Stimulated activated naive CD8-positive, alpha-beta T cell treated with anti-CD3 and anti-CD28 coated beads, Interleukin-15, Interleukin-2, amounts not matched to agents 100 ng/mL and 50 ng/mL, for 24 hours (primary cell): ENCODE measurements at regions not wholly inside any gene's neighbourhood (a gene's known extent, or its start where the extent isn't known, plus 50 kb on each side); places are given as distances from the start of the nearest gene placed in this dataset.

Experiments used
- H3K27ac Mint-ChIP-seq: one replicate; pipeline ENCODE4 v1.8.0; 2021; ENCODE audit warnings: mild to moderate bottlenecking, mixed read lengths
- H3K27me3 Mint-ChIP-seq: one replicate; pipeline ENCODE4 v1.8.0; 2021; ENCODE audit warnings: mixed read lengths
- H3K36me3 Mint-ChIP-seq: one replicate; pipeline ENCODE4 v1.8.0; 2021; ENCODE audit warnings: low read depth, mixed read lengths
- H3K4me1 Mint-ChIP-seq: one replicate; pipeline ENCODE4 v1.8.0; 2021; ENCODE audit warnings: low read depth, mixed read lengths
- H3K4me3 Mint-ChIP-seq: one replicate; pipeline ENCODE4 v1.8.0; 2021; ENCODE audit warnings: mild to moderate bottlenecking, mixed read lengths
- H3K9me3 Mint-ChIP-seq: one replicate; pipeline ENCODE4 v1.8.0; 2021; ENCODE audit warnings: mixed read lengths

- Mint-ChIP-seq H3K36me3 (no peaks in the 10 kb centered on the region), H3K4me3 (no peak overlapping the region), H3K27me3 (no peaks in the 10 kb centered on the region), H3K4me1 (no peaks in the 10 kb centered on the region), H3K27ac (no peak overlapping the region), H3K9me3 (peaks cover 9% of the 10 kb centered on the region)
Observed at GRCh38 chr4:179200681-179201080, 1758.4 kb upstream of the AGA start.

- no peak overlapping the region for H3K27ac Mint-ChIP-seq
- H3K9me3 Mint-ChIP-seq: peaks cover 13% of the 10 kb centered on the region
- H3K27me3 Mint-ChIP-seq: no peaks in the 10 kb centered on the region
Observed at GRCh38 chr4:179225594-179225993, 1783.4 kb upstream of the AGA start.

GRCh38 chr4:179248821-179249220 is 1806.6 kb upstream of the AGA start:
- H3K27me3 Mint-ChIP-seq: no peaks in the 10 kb centered on the region
- no peak overlapping the region for H3K27ac Mint-ChIP-seq
- H3K36me3 Mint-ChIP-seq: no peaks in the 10 kb centered on the region
- H3K4me3 Mint-ChIP-seq: no peak overlapping the region
- peaks cover 13% of the 10 kb centered on the region for H3K9me3 Mint-ChIP-seq
- no peaks in the 10 kb centered on the region for H3K4me1 Mint-ChIP-seq

More at GRCh38 chr4:179225594-179225993, 1783.4 kb upstream of the AGA start:
- no peak overlapping the region for H3K4me3 Mint-ChIP-seq
- no peaks in the 10 kb centered on the region for H3K4me1 Mint-ChIP-seq
- no peaks in the 10 kb centered on the region for H3K36me3 Mint-ChIP-seq

- Mint-ChIP-seq H3K27ac (no peak overlapping the region), H3K4me3 (no peak overlapping the region), H3K36me3 (no peaks in the 10 kb centered on the region), H3K4me1 (no peaks in the 10 kb centered on the region), H3K27me3 (no peaks in the 10 kb centered on the region), H3K9me3 (peaks cover 11% of the 10 kb centered on the region)
Observed at GRCh38 chr4:179268791-179269190, 1826.6 kb upstream of the AGA start.

GRCh38 chr4:179272282-179272681 is 1830.0 kb upstream of the AGA start:
- Mint-ChIP-seq H3K27me3 (no peaks in the 10 kb centered on the region), H3K9me3 (peaks cover 17% of the 10 kb centered on the region), H3K36me3 (no peaks in the 10 kb centered on the region), H3K27ac (no peak overlapping the region), H3K4me3 (no peak overlapping the region), H3K4me1 (no peaks in the 10 kb centered on the region)

GRCh38 chr4:179278647-179279046 is 1836.4 kb upstream of the AGA start:
- Mint-ChIP-seq H3K4me3 (no peak overlapping the region), H3K27ac (no peak overlapping the region), H3K27me3 (no peaks in the 10 kb centered on the region), H3K4me1 (no peaks in the 10 kb centered on the region), H3K9me3 (peaks cover 21% of the 10 kb centered on the region), H3K36me3 (no peaks in the 10 kb centered on the region)

GRCh38 chr4:179285696-179286095 is 1843.5 kb upstream of the AGA start:
- no peaks in the 10 kb centered on the region for H3K27me3 Mint-ChIP-seq
- H3K4me3 Mint-ChIP-seq: no peak overlapping the region
- no peaks in the 10 kb centered on the region for H3K4me1 Mint-ChIP-seq
- H3K36me3 Mint-ChIP-seq: no peaks in the 10 kb centered on the region
- no peak overlapping the region for H3K27ac Mint-ChIP-seq
- H3K9me3 Mint-ChIP-seq: peaks cover 13% of the 10 kb centered on the region

- no peaks in the 10 kb centered on the region for H3K4me1 Mint-ChIP-seq
- no peaks in the 10 kb centered on the region for H3K27me3 Mint-ChIP-seq
- no peaks in the 10 kb centered on the region for H3K36me3 Mint-ChIP-seq
- no peak overlapping the region for H3K4me3 Mint-ChIP-seq
- H3K27ac Mint-ChIP-seq: no peak overlapping the region
- peaks cover 9% of the 10 kb centered on the region for H3K9me3 Mint-ChIP-seq
Observed at GRCh38 chr4:179291657-179292056, 1849.4 kb upstream of the AGA start.

- Mint-ChIP-seq H3K27ac (no peak overlapping the region), H3K9me3 (peaks cover 9% of the 10 kb centered on the region), H3K4me3 (no peak overlapping the region), H3K4me1 (no peaks in the 10 kb centered on the region), H3K27me3 (no peaks in the 10 kb centered on the region), H3K36me3 (no peaks in the 10 kb centered on the region)
Observed at GRCh38 chr4:179292468-179292867, 1850.2 kb upstream of the AGA start.

- no peak overlapping the region for H3K27ac Mint-ChIP-seq
- H3K27me3 Mint-ChIP-seq: no peaks in the 10 kb centered on the region
- peaks cover 4% of the 10 kb centered on the region for H3K9me3 Mint-ChIP-seq
- H3K4me3 Mint-ChIP-seq: no peak overlapping the region
- no peaks in the 10 kb centered on the region for H3K36me3 Mint-ChIP-seq
- no peaks in the 10 kb centered on the region for H3K4me1 Mint-ChIP-seq
Observed at GRCh38 chr4:179307297-179308136, 1865.3 kb upstream of the AGA start.

- no peak overlapping the region for H3K27ac Mint-ChIP-seq
- peaks cover 16% of the 10 kb centered on the region for H3K9me3 Mint-ChIP-seq
- no peak overlapping the region for H3K4me3 Mint-ChIP-seq
- no peaks in the 10 kb centered on the region for H3K36me3 Mint-ChIP-seq
- H3K4me1 Mint-ChIP-seq: no peaks in the 10 kb centered on the region
- no peaks in the 10 kb centered on the region for H3K27me3 Mint-ChIP-seq
Observed at GRCh38 chr4:179313823-179314222, 1871.6 kb upstream of the AGA start.

GRCh38 chr4:179325181-179325580 is 1882.9 kb upstream of the AGA start:
- Mint-ChIP-seq H3K27me3 (no peaks in the 10 kb centered on the region), H3K36me3 (no peaks in the 10 kb centered on the region), H3K4me1 (no peaks in the 10 kb centered on the region), H3K4me3 (no peak overlapping the region), H3K9me3 (no peaks in the 10 kb centered on the region), H3K27ac (no peak overlapping the region)

- Mint-ChIP-seq H3K36me3 (no peaks in the 10 kb centered on the region), H3K27ac (no peak overlapping the region), H3K27me3 (no peaks in the 10 kb centered on the region), H3K4me3 (no peak overlapping the region), H3K4me1 (no peaks in the 10 kb centered on the region), H3K9me3 (no peaks in the 10 kb centered on the region)
Observed at GRCh38 chr4:179328627-179329026, 1886.4 kb upstream of the AGA start.

- Mint-ChIP-seq H3K4me3 (no peak overlapping the region), H3K9me3 (no peaks in the 10 kb centered on the region), H3K27me3 (no peaks in the 10 kb centered on the region), H3K36me3 (no peaks in the 10 kb centered on the region), H3K27ac (no peak overlapping the region), H3K4me1 (no peaks in the 10 kb centered on the region)
Observed at GRCh38 chr4:179331362-179331761, 1889.1 kb upstream of the AGA start.

- H3K27ac Mint-ChIP-seq: no peak overlapping the region
- peaks cover 5% of the 10 kb centered on the region for H3K9me3 Mint-ChIP-seq
- H3K27me3 Mint-ChIP-seq: no peaks in the 10 kb centered on the region
- H3K4me1 Mint-ChIP-seq: no peaks in the 10 kb centered on the region
- no peaks in the 10 kb centered on the region for H3K36me3 Mint-ChIP-seq
- H3K4me3 Mint-ChIP-seq: no peak overlapping the region
Observed at GRCh38 chr4:179344861-179345260, 1902.6 kb upstream of the AGA start.

- H3K27me3 Mint-ChIP-seq: no peaks in the 10 kb centered on the region
- no peaks in the 10 kb centered on the region for H3K36me3 Mint-ChIP-seq
- H3K4me3 Mint-ChIP-seq: no peak overlapping the region
- H3K4me1 Mint-ChIP-seq: no peaks in the 10 kb centered on the region
- no peak overlapping the region for H3K27ac Mint-ChIP-seq
- H3K9me3 Mint-ChIP-seq: peaks cover 13% of the 10 kb centered on the region
Observed at GRCh38 chr4:179352221-179352620, 1910.0 kb upstream of the AGA start.
